ENCODE measurements at regions not wholly inside any gene's neighbourhood (a gene's known extent, or its start where the extent isn't known, plus 50 kb on each side); places are given as distances from the start of the nearest gene placed in this dataset.
"Not testable (repeated sequence)": the region's sequence is repeated elsewhere in the genome, so short reads cannot be mapped to it uniquely, and the experiment has no call there.

DNA sequence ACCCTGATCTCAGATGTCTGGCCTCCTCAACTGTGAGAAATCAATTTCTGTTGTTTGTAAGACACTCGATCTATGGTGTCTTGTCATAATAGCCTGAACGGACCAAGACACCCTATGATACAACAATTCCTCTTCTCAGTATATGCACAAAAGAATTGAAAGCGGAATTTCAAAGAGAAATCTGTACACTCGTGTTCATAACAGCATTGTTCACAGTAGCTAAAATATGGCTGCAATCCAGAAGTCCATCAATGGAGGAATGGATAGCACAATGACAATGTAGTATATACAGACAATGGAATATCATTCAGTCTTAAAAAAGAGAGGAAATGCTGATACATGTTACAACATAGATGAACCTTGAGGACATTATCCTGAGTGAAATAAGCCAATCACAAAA lies 354.6 kb downstream of the SFMBT2 start:
- Mint-ChIP-seq H3K9me3 (no peaks in the 10 kb centered on the region), H3K4me3 (no peak overlapping the region), H3K27me3 (peaks cover 8% of the 10 kb centered on the region), H3K36me3 (no peaks in the 10 kb centered on the region), H3K4me1 (ENCODE audit: unreplicated experiment) (no peaks in the 10 kb centered on the region), H3K27ac (no peak overlapping the region)
- TF ChIP-seq, protein P1, sequence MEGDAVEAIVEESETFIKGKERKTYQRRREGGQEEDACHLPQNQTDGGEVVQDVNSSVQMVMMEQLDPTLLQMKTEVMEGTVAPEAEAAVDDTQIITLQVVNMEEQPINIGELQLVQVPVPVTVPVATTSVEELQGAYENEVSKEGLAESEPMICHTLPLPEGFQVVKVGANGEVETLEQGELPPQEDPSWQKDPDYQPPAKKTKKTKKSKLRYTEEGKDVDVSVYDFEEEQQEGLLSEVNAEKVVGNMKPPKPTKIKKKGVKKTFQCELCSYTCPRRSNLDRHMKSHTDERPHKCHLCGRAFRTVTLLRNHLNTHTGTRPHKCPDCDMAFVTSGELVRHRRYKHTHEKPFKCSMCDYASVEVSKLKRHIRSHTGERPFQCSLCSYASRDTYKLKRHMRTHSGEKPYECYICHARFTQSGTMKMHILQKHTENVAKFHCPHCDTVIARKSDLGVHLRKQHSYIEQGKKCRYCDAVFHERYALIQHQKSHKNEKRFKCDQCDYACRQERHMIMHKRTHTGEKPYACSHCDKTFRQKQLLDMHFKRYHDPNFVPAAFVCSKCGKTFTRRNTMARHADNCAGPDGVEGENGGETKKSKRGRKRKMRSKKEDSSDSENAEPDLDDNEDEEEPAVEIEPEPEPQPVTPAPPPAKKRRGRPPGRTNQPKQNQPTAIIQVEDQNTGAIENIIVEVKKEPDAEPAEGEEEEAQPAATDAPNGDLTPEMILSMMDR (conservative IDR thresholded peaks at IDR 0.05) = no peak
- DNase-seq (ENCODE audit: extremely low spot score, unreplicated experiment) = no peak

DNA sequence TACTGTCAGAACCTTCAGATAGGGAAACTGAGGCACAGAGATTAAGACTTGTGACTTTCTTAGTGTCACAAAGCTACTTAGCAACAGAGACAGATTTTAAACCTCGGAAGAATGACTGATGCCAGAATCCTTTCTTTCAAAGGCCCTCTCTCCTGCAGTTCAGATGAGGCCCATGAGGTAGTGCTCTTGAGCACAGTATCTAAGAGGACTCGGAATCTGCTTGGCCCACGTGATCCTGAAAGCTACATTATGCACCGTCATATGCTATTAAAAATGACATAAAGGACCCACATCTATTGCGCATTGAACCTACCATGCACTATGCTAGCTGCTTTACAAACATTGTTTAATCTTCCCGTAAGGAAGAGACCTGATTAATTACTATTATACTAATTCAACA lies 355.9 kb downstream of the SFMBT2 start:
- H3K4me3 Mint-ChIP-seq = no peak overlapping the region
- no peak for DNase-seq (ENCODE audit: extremely low spot score, unreplicated experiment)
- H3K4me1 Mint-ChIP-seq (ENCODE audit: unreplicated experiment) = no peaks in the 10 kb centered on the region
- H3K27me3 Mint-ChIP-seq = peaks cover 8% of the 10 kb centered on the region
- no peaks in the 10 kb centered on the region for H3K36me3 Mint-ChIP-seq
- no peak overlapping the region for H3K27ac Mint-ChIP-seq
- TF ChIP-seq, protein P1 (conservative IDR thresholded peaks at IDR 0.05) = peak; percentile 64
- no peaks in the 10 kb centered on the region for H3K9me3 Mint-ChIP-seq

DNA sequence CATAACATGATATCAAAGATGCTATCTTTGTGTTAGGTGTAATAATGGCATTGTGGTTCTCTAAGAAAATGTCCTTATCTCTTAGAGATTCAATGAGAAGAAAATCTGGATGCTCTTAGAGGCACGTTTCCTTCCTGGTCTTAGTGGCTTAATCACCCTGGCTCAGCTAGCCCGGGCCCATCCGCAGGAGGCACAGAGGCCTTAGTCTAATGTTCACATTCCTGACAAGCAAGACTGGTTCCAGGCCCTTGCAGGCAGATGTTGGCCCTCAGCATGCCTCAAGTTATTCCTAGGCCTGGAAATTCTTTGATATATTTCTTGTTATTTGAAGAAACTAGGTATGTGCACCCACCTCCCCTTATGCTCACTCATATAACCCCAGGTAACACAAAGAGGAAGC lies 357.6 kb downstream of the SFMBT2 start:
- Mint-ChIP-seq H3K27ac (no peak overlapping the region), H3K4me1 (ENCODE audit: unreplicated experiment) (no peaks in the 10 kb centered on the region), H3K4me3 (no peak overlapping the region), H3K27me3 (peaks cover 8% of the 10 kb centered on the region), H3K9me3 (no peaks in the 10 kb centered on the region), H3K36me3 (no peaks in the 10 kb centered on the region)
- no peak for DNase-seq (ENCODE audit: extremely low spot score, unreplicated experiment)
- TF ChIP-seq, protein P1 (conservative IDR thresholded peaks at IDR 0.05) = no peak

DNA sequence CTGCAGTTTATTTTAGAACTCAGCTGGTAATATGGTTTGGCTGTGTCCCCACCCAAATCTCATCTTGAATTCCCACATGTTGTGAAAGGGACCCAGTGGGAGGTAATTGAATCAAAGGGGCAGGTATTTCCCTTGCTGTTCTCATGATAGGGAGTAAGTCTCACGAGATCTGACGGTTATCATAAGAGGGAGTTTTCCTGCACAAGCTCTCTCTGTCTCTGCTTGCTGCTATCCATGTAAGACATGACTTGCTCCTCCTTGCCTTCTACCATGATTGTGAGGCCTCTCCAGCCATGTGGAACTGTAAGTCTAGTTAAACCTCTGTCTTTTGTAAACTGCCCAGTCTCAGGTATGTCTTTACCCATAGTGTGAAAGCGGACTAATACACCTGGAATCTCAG lies 360.8 kb downstream of the SFMBT2 start:
- H3K27me3 Mint-ChIP-seq = peaks cover 15% of the 10 kb centered on the region
- H3K27ac Mint-ChIP-seq; DNase-seq (ENCODE audit: extremely low spot score, unreplicated experiment); H3K4me3 Mint-ChIP-seq; H3K4me1 Mint-ChIP-seq (ENCODE audit: unreplicated experiment); H3K36me3 Mint-ChIP-seq; H3K9me3 Mint-ChIP-seq: not testable (repeated sequence)

GRCh38 chr10:7048061-7048460 lies 362.8 kb downstream of the SFMBT2 start:
- no peaks in the 10 kb centered on the region for H3K9me3 Mint-ChIP-seq
- H3K4me3 Mint-ChIP-seq = no peak overlapping the region
- H3K4me1 Mint-ChIP-seq (ENCODE audit: unreplicated experiment) = no peaks in the 10 kb centered on the region
- no peak overlapping the region for H3K27ac Mint-ChIP-seq
- TF ChIP-seq, protein P1 (conservative IDR thresholded peaks at IDR 0.05) = no peak
- no peak for DNase-seq (ENCODE audit: extremely low spot score, unreplicated experiment)
- H3K27me3 Mint-ChIP-seq = peaks cover 19% of the 10 kb centered on the region
- no peaks in the 10 kb centered on the region for H3K36me3 Mint-ChIP-seq

DNA sequence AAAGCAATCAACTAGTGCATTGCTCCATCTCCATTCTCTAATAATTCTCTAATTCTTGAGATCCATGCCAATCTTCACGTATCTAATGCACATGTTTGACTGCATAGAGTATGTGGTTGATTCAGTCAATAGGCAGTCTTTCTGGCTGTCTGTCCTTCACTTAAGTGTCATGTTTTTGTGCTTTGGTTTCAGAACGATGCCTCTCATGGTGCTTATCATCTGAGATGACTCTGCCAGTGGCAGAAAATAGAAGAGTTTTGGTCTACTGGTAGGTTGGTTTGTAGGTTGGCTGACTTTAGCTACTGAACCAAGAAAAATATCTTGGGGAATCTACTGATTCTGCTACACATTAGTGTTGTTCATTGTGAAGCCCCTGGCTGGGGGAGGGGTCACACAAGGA lies 364.2 kb downstream of the SFMBT2 start:
- TF ChIP-seq, protein P1 (conservative IDR thresholded peaks at IDR 0.05) = no peak
- Mint-ChIP-seq H3K27ac (no peak overlapping the region), H3K4me3 (no peak overlapping the region), H3K27me3 (peaks cover 30% of the 10 kb centered on the region), H3K36me3 (no peaks in the 10 kb centered on the region), H3K9me3 (no peaks in the 10 kb centered on the region), H3K4me1 (ENCODE audit: unreplicated experiment) (no peaks in the 10 kb centered on the region)
- no peak for DNase-seq (ENCODE audit: extremely low spot score, unreplicated experiment)

Data from type B pancreatic cell (in vitro differentiated cells).